ENCODE measurements at regions not wholly inside any gene's neighbourhood (a gene's known extent, or its start where the extent isn't known, plus 50 kb on each side); places are given as distances from the start of the nearest gene placed in this dataset.

DNA sequence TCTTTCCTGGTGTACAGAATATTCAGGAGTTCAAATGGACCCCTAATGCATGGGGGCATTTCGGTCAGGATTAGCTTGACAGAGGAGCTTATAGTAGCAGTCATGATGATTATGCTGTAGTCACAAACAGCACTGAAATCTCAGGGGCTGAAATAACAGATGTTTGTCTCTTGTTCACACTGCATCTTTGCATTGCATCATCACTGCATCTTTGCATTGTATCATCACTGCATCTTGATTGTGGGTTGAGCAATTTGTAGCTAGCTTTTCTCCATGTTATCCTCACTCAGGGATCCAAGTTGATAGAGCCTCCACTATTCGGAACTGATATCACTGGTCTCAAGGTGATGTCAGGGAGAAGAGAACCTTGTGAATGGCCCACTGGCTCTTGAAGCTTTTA lies 160.9 kb downstream of the GATB start:
- Histone ChIP-seq H3K27ac (ENCODE audit: low read length) (no peak overlapping the region), H3F3A (ENCODE audit: insufficient read depth, low read length) (no peaks in the 10 kb centered on the region), H2AFZ (ENCODE audit: low read length) (no peak overlapping the region), H3K9me3 (replicated peaks; ENCODE audit: insufficient read depth, low read length) (no peaks in the 10 kb centered on the region), H3K9ac (ENCODE audit: low read length) (no peak overlapping the region), H3K4me2 (ENCODE audit: low read depth, low read length) (no peak overlapping the region), H3K79me2 (ENCODE audit: low read length) (no peaks in the 10 kb centered on the region), H3K4me3 (ENCODE audit: low read length) (no peak overlapping the region), H3K9me2 (replicated peaks; ENCODE audit: insufficient read depth, low read length) (no peaks in the 10 kb centered on the region), H3K27me3 (replicated peaks; ENCODE audit: insufficient read depth, low read length) (no peaks in the 10 kb centered on the region), H3K36me3 (replicated peaks; ENCODE audit: insufficient read depth, low read length) (no peaks in the 10 kb centered on the region), H3K4me1 (ENCODE audit: low read length) (no peaks in the 10 kb centered on the region), H4K20me1 (ENCODE audit: insufficient read depth, low read length) (no peaks in the 10 kb centered on the region)
- DNase-seq, result no peak
- TF ChIP-seq EZH2 (optimal IDR thresholded peaks at IDR 0.05; ENCODE audit: low read depth, low read length) (no peak), EZH2phosphoT487 (IDR thresholded peaks at IDR 0.05; ENCODE audit: low read length) (no peak)
- TF ChIP-seq, protein P1, sequence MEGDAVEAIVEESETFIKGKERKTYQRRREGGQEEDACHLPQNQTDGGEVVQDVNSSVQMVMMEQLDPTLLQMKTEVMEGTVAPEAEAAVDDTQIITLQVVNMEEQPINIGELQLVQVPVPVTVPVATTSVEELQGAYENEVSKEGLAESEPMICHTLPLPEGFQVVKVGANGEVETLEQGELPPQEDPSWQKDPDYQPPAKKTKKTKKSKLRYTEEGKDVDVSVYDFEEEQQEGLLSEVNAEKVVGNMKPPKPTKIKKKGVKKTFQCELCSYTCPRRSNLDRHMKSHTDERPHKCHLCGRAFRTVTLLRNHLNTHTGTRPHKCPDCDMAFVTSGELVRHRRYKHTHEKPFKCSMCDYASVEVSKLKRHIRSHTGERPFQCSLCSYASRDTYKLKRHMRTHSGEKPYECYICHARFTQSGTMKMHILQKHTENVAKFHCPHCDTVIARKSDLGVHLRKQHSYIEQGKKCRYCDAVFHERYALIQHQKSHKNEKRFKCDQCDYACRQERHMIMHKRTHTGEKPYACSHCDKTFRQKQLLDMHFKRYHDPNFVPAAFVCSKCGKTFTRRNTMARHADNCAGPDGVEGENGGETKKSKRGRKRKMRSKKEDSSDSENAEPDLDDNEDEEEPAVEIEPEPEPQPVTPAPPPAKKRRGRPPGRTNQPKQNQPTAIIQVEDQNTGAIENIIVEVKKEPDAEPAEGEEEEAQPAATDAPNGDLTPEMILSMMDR (IDR thresholded peaks at IDR 0.05; ENCODE audit: low read length), result no peak

DNA sequence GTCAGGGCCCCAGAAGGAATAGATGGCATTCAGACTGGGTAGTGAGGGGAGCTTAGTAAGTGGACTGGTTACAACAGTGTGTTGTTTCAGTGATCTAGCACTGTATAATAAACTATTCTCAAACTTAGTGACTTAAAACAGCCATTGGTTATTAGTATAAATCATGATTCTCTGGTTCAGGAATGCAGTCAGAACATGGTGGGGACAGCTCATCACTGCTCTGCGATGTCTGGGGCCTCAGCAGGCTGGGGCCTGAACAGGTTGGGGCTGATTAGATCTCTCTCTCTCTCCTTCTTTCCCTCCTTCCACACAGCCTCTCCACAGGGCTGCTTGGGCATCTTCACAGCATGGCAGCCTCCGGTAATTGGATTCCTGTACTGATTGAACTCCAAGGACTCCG lies 160.4 kb downstream of the GATB start:
- Histone ChIP-seq H3F3A (ENCODE audit: insufficient read depth, low read length) (no peaks in the 10 kb centered on the region), H2AFZ (ENCODE audit: low read length) (no peak overlapping the region), H3K9me2 (replicated peaks; ENCODE audit: insufficient read depth, low read length) (no peaks in the 10 kb centered on the region), H3K9ac (ENCODE audit: low read length) (no peak overlapping the region), H3K36me3 (replicated peaks; ENCODE audit: insufficient read depth, low read length) (no peaks in the 10 kb centered on the region), H3K4me2 (ENCODE audit: low read depth, low read length) (no peak overlapping the region), H3K9me3 (replicated peaks; ENCODE audit: insufficient read depth, low read length) (no peaks in the 10 kb centered on the region), H4K20me1 (ENCODE audit: insufficient read depth, low read length) (no peaks in the 10 kb centered on the region), H3K27ac (ENCODE audit: low read length) (no peak overlapping the region), H3K79me2 (ENCODE audit: low read length) (no peaks in the 10 kb centered on the region), H3K27me3 (replicated peaks; ENCODE audit: insufficient read depth, low read length) (no peaks in the 10 kb centered on the region), H3K4me1 (ENCODE audit: low read length) (no peaks in the 10 kb centered on the region), H3K4me3 (ENCODE audit: low read length) (no peak overlapping the region)
- TF ChIP-seq EZH2 (optimal IDR thresholded peaks at IDR 0.05; ENCODE audit: low read depth, low read length), result no peak
- TF ChIP-seq EZH2phosphoT487 (IDR thresholded peaks at IDR 0.05; ENCODE audit: low read length), result no peak
- TF ChIP-seq, protein P1 (IDR thresholded peaks at IDR 0.05; ENCODE audit: low read length), result no peak
- no peak for DNase-seq

DNA sequence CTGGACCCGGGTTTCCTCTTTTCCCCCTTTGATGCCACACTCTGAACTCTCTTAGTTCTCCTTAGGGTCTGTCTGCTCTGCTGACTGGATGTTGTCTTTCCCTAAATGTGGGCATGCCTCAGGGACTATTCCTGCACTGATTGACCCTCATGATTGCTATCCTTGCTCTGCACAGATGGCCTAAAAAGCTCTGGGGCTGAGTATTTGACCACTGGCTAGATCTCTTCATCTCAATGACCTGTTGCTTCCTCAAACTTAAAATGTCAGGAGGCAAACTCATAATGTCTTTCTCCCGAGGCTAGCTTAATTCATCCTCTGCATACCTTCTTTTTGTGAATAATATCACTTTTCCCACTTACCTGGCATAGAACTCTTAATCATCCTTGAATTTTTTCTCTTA lies 157.4 kb downstream of the GATB start:
- Histone ChIP-seq H3K4me2 (ENCODE audit: low read depth, low read length) (no peak overlapping the region), H3K9ac (ENCODE audit: low read length) (no peak overlapping the region), H3K9me3 (replicated peaks; ENCODE audit: insufficient read depth, low read length) (no peaks in the 10 kb centered on the region), H3K4me3 (ENCODE audit: low read length) (no peak overlapping the region), H3K27me3 (replicated peaks; ENCODE audit: insufficient read depth, low read length) (no peaks in the 10 kb centered on the region), H2AFZ (ENCODE audit: low read length) (no peak overlapping the region), H3K79me2 (ENCODE audit: low read length) (no peaks in the 10 kb centered on the region), H4K20me1 (ENCODE audit: insufficient read depth, low read length) (no peaks in the 10 kb centered on the region), H3K4me1 (ENCODE audit: low read length) (no peaks in the 10 kb centered on the region), H3F3A (ENCODE audit: insufficient read depth, low read length) (no peaks in the 10 kb centered on the region), H3K9me2 (replicated peaks; ENCODE audit: insufficient read depth, low read length) (no peaks in the 10 kb centered on the region), H3K36me3 (replicated peaks; ENCODE audit: insufficient read depth, low read length) (no peaks in the 10 kb centered on the region), H3K27ac (ENCODE audit: low read length) (no peak overlapping the region)
- no peak for TF ChIP-seq EZH2 (optimal IDR thresholded peaks at IDR 0.05; ENCODE audit: low read depth, low read length)
- TF ChIP-seq, protein P1 (IDR thresholded peaks at IDR 0.05; ENCODE audit: low read length), result no peak
- no peak for TF ChIP-seq EZH2phosphoT487 (IDR thresholded peaks at IDR 0.05; ENCODE audit: low read length)
- no peak for DNase-seq

Data from MM.1S (cell line).